ENCODE measurements at regions not wholly inside any gene's neighbourhood (a gene's known extent, or its start where the extent isn't known, plus 50 kb on each side); places are given as distances from the start of the nearest gene placed in this dataset.
A peak's percentile ranks its signal among the peaks of the same experiment; 100 is the strongest.

DNA sequence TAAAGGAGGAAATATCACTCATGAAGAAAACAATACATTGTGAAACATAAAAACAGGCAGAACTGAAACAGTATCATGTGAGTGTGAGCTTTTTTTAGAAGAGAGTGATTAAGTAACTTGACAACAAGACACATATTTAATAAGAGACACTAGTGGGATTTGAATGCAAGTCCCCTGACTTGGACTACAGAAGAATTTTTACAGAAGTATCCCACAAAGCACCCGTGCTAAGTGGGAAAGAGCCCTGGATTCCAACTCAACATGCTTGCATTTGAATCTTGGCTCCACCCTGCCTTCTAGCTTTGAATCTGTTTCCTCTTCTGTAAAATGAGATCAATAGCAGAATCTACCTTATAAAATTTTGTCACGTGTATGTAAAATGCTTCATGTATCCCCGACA lies 166.2 kb downstream of the ZNF365 start:
- peak; percentile 57 to 61 for TF ChIP-seq EP300 (IDR thresholded peaks at IDR 0.05)
- TF ChIP-seq CTCF (IDR thresholded peaks at IDR 0.05): no peak

Data from tibial nerve (tissue), 4 donors.